Liver (tissue), 8 donors: ENCODE measurements at regions not wholly inside any gene's neighbourhood (a gene's known extent, or its start where the extent isn't known, plus 50 kb on each side); places are given as distances from the start of the nearest gene placed in this dataset.

Source experiments
- DNase-seq: peaks from one replicate; pipeline ENCODE4 v3.0.0-alpha.2; 2017; ENCODE audit warnings: low spot score
- H3K27ac ChIP-seq, 2 donors: one replicate each; pipeline ENCODE4 v1.7.0; 2013; ENCODE audit warnings: inconsistent platforms in 2 of 2, low read length in 2 of 2, control low read depth in 1 of 2, low read depth in 1 of 2, mild to moderate bottlenecking in 1 of 2
- H3K27me3 ChIP-seq, 4 donors: one replicate each; pipeline versions ENCODE4 v1.6.1 to v1.7.0; 2013; ENCODE audit warnings: low read length in 3 of 4, inconsistent platforms in 1 of 4, mild to moderate bottlenecking in 1 of 4, moderate library complexity in 1 of 4; ENCODE audit not compliant: control insufficient read depth in 4 of 4, insufficient read depth in 4 of 4
- H3K36me3 ChIP-seq, 4 donors: one replicate each; pipeline versions ENCODE4 v1.6.1 to v1.7.0; 2013; ENCODE audit warnings: low read length in 3 of 4, mild to moderate bottlenecking in 3 of 4, low read depth in 1 of 4, moderate library complexity in 1 of 4; ENCODE audit not compliant: control insufficient read depth in 4 of 4, insufficient read depth in 3 of 4
- H3K4me1 ChIP-seq, 4 donors: one replicate each; pipeline versions ENCODE4 v1.6.1 to v1.7.0; 2013; ENCODE audit warnings: low read length in 3 of 4, mild to moderate bottlenecking in 3 of 4, moderate library complexity in 1 of 4; ENCODE audit not compliant: control insufficient read depth in 4 of 4, insufficient read depth in 4 of 4
- H3K4me3 ChIP-seq, 3 donors: one replicate each; pipeline versions ENCODE4 v1.6.1 to v1.7.0; 2013; ENCODE audit warnings: low read length in 3 of 3, control low read depth in 1 of 3, low read depth in 1 of 3, mild to moderate bottlenecking in 1 of 3
- H3K9ac ChIP-seq, 2 donors: one replicate each; pipeline ENCODE4 v1.7.0; 2013; ENCODE audit warnings: low read length in 2 of 2, mild to moderate bottlenecking in 2 of 2, moderate library complexity in 2 of 2, control low read depth in 1 of 2, low read depth in 1 of 2
- H3K9me3 ChIP-seq, 4 donors: one replicate each; pipeline versions ENCODE4 v1.6.1 to v1.7.0; 2013; ENCODE audit warnings: low read length in 3 of 4; ENCODE audit not compliant: control insufficient read depth in 4 of 4
- CTCF ChIP-seq: fragments of 150-350 bp; IDR thresholded peaks from 2 replicates; pipeline ENCODE4 v1.5.1; 2017; ENCODE audit warnings: improper control_type of control experiment, low read depth, low read length; ENCODE audit not compliant: missing input control
- EGR1 ChIP-seq, 2 donors: IDR thresholded peaks; 2 replicates each; pipeline ENCODE4 v1.6.1; 2016 to 2018; ENCODE audit warnings: antibody characterized with exemption in 2 of 2, low read depth in 2 of 2
- FOXA1 ChIP-seq: IDR thresholded peaks from 2 replicates; pipeline ENCODE4 v1.6.1; 2016; ENCODE audit warnings: antibody characterized with exemption
- FOXA2 ChIP-seq: IDR thresholded peaks from 2 replicates; pipeline ENCODE4 v1.6.1; 2016; ENCODE audit warnings: antibody characterized with exemption
- GABPA ChIP-seq, 2 donors: IDR thresholded peaks in 1 of 2; conservative IDR thresholded peaks in 1 of 2; 2 replicates each; pipeline ENCODE4 v1.6.1; 2016; ENCODE audit warnings: antibody characterized with exemption in 2 of 2, mild to moderate bottlenecking in 1 of 2, moderate library complexity in 1 of 2
- HNF4A ChIP-seq, 2 donors: conservative IDR thresholded peaks; 2 replicates each; pipeline ENCODE4 v1.6.1; 2016; ENCODE audit warnings: antibody characterized with exemption in 2 of 2, mild to moderate bottlenecking in 2 of 2
- HNF4G ChIP-seq: IDR thresholded peaks from 2 replicates; pipeline ENCODE4 v1.6.1; 2016; ENCODE audit warnings: antibody characterized with exemption
- JUND ChIP-seq, 2 donors: IDR thresholded peaks; 2 replicates each; pipeline ENCODE4 v1.6.1; 2016; ENCODE audit warnings: antibody characterized with exemption in 2 of 2
- MAX ChIP-seq: IDR thresholded peaks from 2 replicates; pipeline ENCODE4 v1.6.1; 2016; ENCODE audit warnings: antibody characterized with exemption
- NR2F2 ChIP-seq: IDR thresholded peaks from 2 replicates; pipeline ENCODE4 v1.6.1; 2016; ENCODE audit warnings: antibody characterized with exemption
- RAD21 ChIP-seq, 2 donors: IDR thresholded peaks; 2 replicates each; pipeline ENCODE4 v1.6.1; 2016; ENCODE audit warnings: antibody characterized with exemption in 2 of 2, mild to moderate bottlenecking in 2 of 2
- REST ChIP-seq: IDR thresholded peaks from 2 replicates; pipeline ENCODE4 v1.6.1; 2016; ENCODE audit warnings: antibody characterized with exemption, mild to moderate bottlenecking
- RXRA ChIP-seq, 2 donors: IDR thresholded peaks; 2 replicates each; pipeline ENCODE4 v1.6.1; 2017 to 2018; ENCODE audit warnings: antibody characterized with exemption in 2 of 2, mild to moderate bottlenecking in 1 of 2
- SP1 ChIP-seq: IDR thresholded peaks from 2 replicates; pipeline ENCODE4 v1.6.1; 2018; ENCODE audit warnings: antibody characterized with exemption, mild to moderate bottlenecking
- TAF1 ChIP-seq: conservative IDR thresholded peaks from 2 replicates; pipeline ENCODE4 v1.6.1; 2016; ENCODE audit warnings: antibody characterized with exemption, mild to moderate bottlenecking
- YY1 ChIP-seq: IDR thresholded peaks from 2 replicates; pipeline ENCODE4 v1.6.1; 2016; ENCODE audit warnings: antibody characterized with exemption, mild to moderate bottlenecking
- ZBTB33 ChIP-seq: IDR thresholded peaks from 2 replicates; pipeline ENCODE4 v1.6.1; 2016; ENCODE audit warnings: antibody characterized with exemption
- WGBS: extraction: QIAGEN DNeasy Blood & Tissue Kit; methylation state at CpG from one replicate; pipeline ENCODE4 v1.1.7; 2013; 5-methylcytosine and 5-hydroxymethylcytosine counted together
- TF ChIP-seq, protein P1 (sequence below): IDR thresholded peaks from 2 replicates; pipeline ENCODE4 v1.6.1; 2016; ENCODE audit warnings: antibody characterized with exemption
- donor health status: healthy.
- donor health status: healthy.
- donor health status: healthy.
- donor health status: healthy.
- donor health status: healthy.

DNA sequence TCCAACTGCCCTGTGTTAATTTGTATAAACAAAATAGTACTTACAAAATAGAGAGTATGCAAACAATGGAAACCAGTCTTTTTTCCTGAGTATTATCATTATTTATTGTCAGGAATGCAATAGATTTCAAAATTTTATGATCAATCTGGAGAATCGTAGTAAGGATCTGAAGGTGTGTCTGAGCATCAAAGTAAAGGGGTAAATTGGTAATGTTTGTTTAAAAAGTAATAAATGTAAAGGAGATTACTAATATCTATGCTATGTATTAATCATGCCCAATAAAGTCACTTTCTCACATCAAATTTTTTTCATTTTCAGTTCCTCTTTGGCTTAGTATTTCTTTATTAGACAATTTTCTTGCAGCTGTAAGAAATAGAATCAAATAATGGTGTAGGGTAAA lies 1507.1 kb upstream of the PCDH7 start:
- DNase-seq, result no peak
- no peak overlapping the region for H3K27ac ChIP-seq
- H3K36me3 ChIP-seq, result no peaks in the 10 kb centered on the region
- H3K9me3 ChIP-seq, result no peaks in the 10 kb centered on the region
- 45% methylated on average over 1 of the region's 1 CpG for WGBS
- H3K27me3 ChIP-seq, result no peaks in the 10 kb centered on the region
- TF ChIP-seq FOXA1 (no peak), HNF4G (no peak), REST (no peak), CTCF (no peak), FOXA2 (no peak), NR2F2 (no peak), RAD21 (IDR thresholded peaks at IDR 0.05) (no peak), MAX (no peak), TAF1 (no peak), RXRA (IDR thresholded peaks at IDR 0.05) (no peak), JUND (IDR thresholded peaks at IDR 0.05) (no peak), ZBTB33 (no peak), YY1 (no peak), GABPA (IDR thresholded peaks at IDR 0.05 in 1 of 2, conservative IDR thresholded peaks at IDR 0.05 in 1 of 2) (no peak), HNF4A (conservative IDR thresholded peaks at IDR 0.05) (no peak), SP1 (no peak), EGR1 (IDR thresholded peaks at IDR 0.05; ENCODE audit: low read depth in 2 of 2) (no peak)
- TF ChIP-seq, protein P1, sequence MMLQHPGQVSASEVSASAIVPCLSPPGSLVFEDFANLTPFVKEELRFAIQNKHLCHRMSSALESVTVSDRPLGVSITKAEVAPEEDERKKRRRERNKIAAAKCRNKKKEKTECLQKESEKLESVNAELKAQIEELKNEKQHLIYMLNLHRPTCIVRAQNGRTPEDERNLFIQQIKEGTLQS, result no peak
- no peak overlapping the region for H3K9ac ChIP-seq
- H3K4me1 ChIP-seq, result no peaks in the 10 kb centered on the region
- no peak overlapping the region for H3K4me3 ChIP-seq

GRCh38 chr4:29220761-29221160 lies 1499.4 kb upstream of the PCDH7 start:
- no peaks in the 10 kb centered on the region for H3K36me3 ChIP-seq
- H3K4me1 ChIP-seq, result no peaks in the 10 kb centered on the region
- H3K9ac ChIP-seq, result no peak overlapping the region
- WGBS, result 53% methylated on average over 1 of the region's 1 CpG
- no peak for TF ChIP-seq YY1
- TF ChIP-seq REST, result no peak
- TF ChIP-seq TAF1, result no peak
- no peak for TF ChIP-seq MAX
- no peak for TF ChIP-seq FOXA1
- TF ChIP-seq GABPA (IDR thresholded peaks at IDR 0.05 in 1 of 2, conservative IDR thresholded peaks at IDR 0.05 in 1 of 2), result no peak
- no peak for TF ChIP-seq ZBTB33
- no peak for TF ChIP-seq RAD21 (IDR thresholded peaks at IDR 0.05)
- no peak for TF ChIP-seq NR2F2
- no peak for TF ChIP-seq SP1
- no peak for TF ChIP-seq HNF4G
- TF ChIP-seq RXRA (IDR thresholded peaks at IDR 0.05), result no peak
- TF ChIP-seq FOXA2, result no peak
- TF ChIP-seq HNF4A (conservative IDR thresholded peaks at IDR 0.05), result no peak
- TF ChIP-seq JUND (IDR thresholded peaks at IDR 0.05), result no peak
- DNase-seq, result no peak
- H3K9me3 ChIP-seq, result no peaks in the 10 kb centered on the region
- no peak overlapping the region for H3K4me3 ChIP-seq
- H3K27ac ChIP-seq, result no peak overlapping the region
- H3K27me3 ChIP-seq, result no peaks in the 10 kb centered on the region
